Keratinocyte (primary cell): ENCODE measurements at regions not wholly inside any gene's neighbourhood (a gene's known extent, or its start where the extent isn't known, plus 50 kb on each side); places are given as distances from the start of the nearest gene placed in this dataset.

Experiments
- DNase-seq: peaks from one replicate; pipeline ENCODE4 v3.0.0-alpha.2; 2011; ENCODE audit warnings: low read depth, missing footprints, low spot score
- FAIRE-seq: peaks from 2 replicates; lab custom pipeline; 2011; peaks lifted over from hg19 to GRCh38; lab: Jason Lieb, UNC
- H2AFZ ChIP-seq: 2 replicates; pipeline ENCODE4 v1.6.0; 2012; ENCODE audit warnings: low read length, control low read depth, inconsistent platforms; ENCODE audit not compliant: control insufficient read depth
- H3K27ac ChIP-seq: 2 replicates; pipeline ENCODE4 v1.5.1; 2011; ENCODE audit warnings: low read length; ENCODE audit not compliant: control insufficient read depth, insufficient read depth
- H3K27me3 ChIP-seq: 3 replicates; pipeline ENCODE4 v1.6.0; 2011; ENCODE audit warnings: low read length; ENCODE audit not compliant: control insufficient read depth, insufficient read depth; ENCODE audit errors: extremely low read depth
- H3K36me3 ChIP-seq, 2 experiments: 2 replicates in 1 of 2; 3 replicates in 1 of 2; pipeline ENCODE4 v1.5.1; 2011; ENCODE audit warnings: low read length in 2 of 2, mild to moderate bottlenecking in 1 of 2; ENCODE audit not compliant: control insufficient read depth in 2 of 2, insufficient read depth in 2 of 2; ENCODE audit errors: extremely low read depth in 1 of 2
- H3K4me1 ChIP-seq: 3 replicates; pipeline ENCODE4 v1.5.1; 2011; ENCODE audit warnings: low read length; ENCODE audit not compliant: control insufficient read depth, insufficient read depth; ENCODE audit errors: extremely low read depth
- H3K4me2 ChIP-seq: 3 replicates; pipeline ENCODE4 v1.6.0; 2011; ENCODE audit warnings: low read depth, low read length; ENCODE audit not compliant: control insufficient read depth, insufficient read depth; ENCODE audit errors: extremely low read depth
- H3K4me3 ChIP-seq, 3 experiments: fragments of 200-600 bp in 1 of 3; sonication (generic) in 1 of 3; 2 replicates in 2 of 3; 3 replicates in 1 of 3; pipeline ENCODE4 v1.5.1; 2011 to 2016; ENCODE audit warnings: low read length in 3 of 3, mild to moderate bottlenecking in 3 of 3, control low read depth in 2 of 3, inconsistent platforms in 1 of 3, low read depth in 1 of 3, mixed read lengths in 1 of 3, mixed run types in 1 of 3, moderate library complexity in 1 of 3; ENCODE audit not compliant: control insufficient read depth in 2 of 3, insufficient read depth in 2 of 3; ENCODE audit errors: extremely low read depth in 1 of 3
- H3K79me2 ChIP-seq: 2 replicates; pipeline ENCODE4 v1.6.0; 2012; ENCODE audit warnings: low read length; ENCODE audit not compliant: control insufficient read depth, insufficient read depth
- H3K9ac ChIP-seq: 3 replicates; pipeline ENCODE4 v1.6.0; 2011; ENCODE audit warnings: low read length; ENCODE audit not compliant: control insufficient read depth, insufficient read depth; ENCODE audit errors: extremely low read depth
- H3K9me1 ChIP-seq: 3 replicates; pipeline ENCODE4 v1.6.0; 2011; ENCODE audit warnings: low read length; ENCODE audit not compliant: control insufficient read depth, insufficient read depth; ENCODE audit errors: extremely low read depth
- H3K9me3 ChIP-seq: 2 replicates; pipeline ENCODE4 v1.5.1; 2012; ENCODE audit warnings: low read depth, low read length; ENCODE audit not compliant: control insufficient read depth
- H4K20me1 ChIP-seq: 3 replicates; pipeline ENCODE4 v1.6.0; 2011; ENCODE audit warnings: low read length; ENCODE audit not compliant: control insufficient read depth, insufficient read depth; ENCODE audit errors: extremely low read depth
- EZH2 ChIP-seq: IDR thresholded peaks from one replicate; pipeline ENCODE4 v1.6.1; 2012; ENCODE audit warnings: inconsistent platforms, mild to moderate bottlenecking, low read length, moderate library complexity
- dilution Hi-C: fragments of 300-500 bp; cut with MboI; formaldehyde crosslinking; loops from one replicate; pipeline ENCODE4 v1.7.0; 2020; ENCODE audit warnings: low sequenced_read_pairs; ENCODE audit not compliant: extremely low pct_ligation_motif_present
- TF ChIP-seq, protein P1 (sequence below), 3 experiments: IDR thresholded peaks in 1 of 3; conservative IDR thresholded peaks in 1 of 3; optimal IDR thresholded peaks in 1 of 3; 2 replicates in 2 of 3; 3 replicates in 1 of 3; pipeline versions ENCODE3 to v1.5.1; 2011; ENCODE audit warnings: low read length in 3 of 3, mild to moderate bottlenecking in 3 of 3, moderate library complexity in 2 of 3, control low read depth in 1 of 3, inconsistent platforms in 1 of 3; ENCODE audit not compliant: insufficient read depth in 2 of 3; ENCODE audit errors: extremely low read depth in 1 of 3

DNA sequence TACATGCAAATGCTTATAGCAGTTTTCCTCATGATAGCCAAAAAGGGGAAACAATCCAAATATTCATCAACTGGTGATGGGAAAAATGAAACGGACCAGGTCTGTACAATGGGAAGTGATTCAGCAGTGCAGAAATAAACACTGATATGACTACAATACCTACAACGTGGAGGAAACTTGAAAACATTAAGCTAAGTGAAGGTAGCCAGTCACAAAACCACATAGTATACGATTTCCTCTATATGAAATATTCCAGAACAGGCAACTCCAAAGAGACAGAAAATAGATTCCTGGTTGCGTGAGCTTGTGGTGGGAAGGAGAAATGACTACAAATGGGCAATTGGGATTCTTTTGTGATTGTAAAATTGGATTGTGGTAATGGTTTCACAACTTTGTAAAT is 263.1 kb upstream of the PITRM1 start:
- Histone ChIP-seq H3K9me3 (no peaks in the 10 kb centered on the region), H3K4me3 (no peak overlapping the region), H2AFZ (no peak overlapping the region), H4K20me1 (no peaks in the 10 kb centered on the region), H3K9me1 (no peaks in the 10 kb centered on the region), H3K36me3 (no peaks in the 10 kb centered on the region), H3K4me1 (no peaks in the 10 kb centered on the region), H3K27ac (no peak overlapping the region), H3K9ac (no peak overlapping the region), H3K27me3 (no peaks in the 10 kb centered on the region), H3K79me2 (no peaks in the 10 kb centered on the region), H3K4me2 (no peak overlapping the region)
- FAIRE-seq (peak; percentile 20), DNase-seq (no peak)
- TF ChIP-seq EZH2: no peak
- TF ChIP-seq, protein P1, sequence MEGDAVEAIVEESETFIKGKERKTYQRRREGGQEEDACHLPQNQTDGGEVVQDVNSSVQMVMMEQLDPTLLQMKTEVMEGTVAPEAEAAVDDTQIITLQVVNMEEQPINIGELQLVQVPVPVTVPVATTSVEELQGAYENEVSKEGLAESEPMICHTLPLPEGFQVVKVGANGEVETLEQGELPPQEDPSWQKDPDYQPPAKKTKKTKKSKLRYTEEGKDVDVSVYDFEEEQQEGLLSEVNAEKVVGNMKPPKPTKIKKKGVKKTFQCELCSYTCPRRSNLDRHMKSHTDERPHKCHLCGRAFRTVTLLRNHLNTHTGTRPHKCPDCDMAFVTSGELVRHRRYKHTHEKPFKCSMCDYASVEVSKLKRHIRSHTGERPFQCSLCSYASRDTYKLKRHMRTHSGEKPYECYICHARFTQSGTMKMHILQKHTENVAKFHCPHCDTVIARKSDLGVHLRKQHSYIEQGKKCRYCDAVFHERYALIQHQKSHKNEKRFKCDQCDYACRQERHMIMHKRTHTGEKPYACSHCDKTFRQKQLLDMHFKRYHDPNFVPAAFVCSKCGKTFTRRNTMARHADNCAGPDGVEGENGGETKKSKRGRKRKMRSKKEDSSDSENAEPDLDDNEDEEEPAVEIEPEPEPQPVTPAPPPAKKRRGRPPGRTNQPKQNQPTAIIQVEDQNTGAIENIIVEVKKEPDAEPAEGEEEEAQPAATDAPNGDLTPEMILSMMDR (optimal IDR thresholded peaks at IDR 0.05 in 1 of 3, IDR thresholded peaks at IDR 0.05 in 1 of 3, conservative IDR thresholded peaks at IDR 0.05 in 1 of 3; ENCODE audit: extremely low read depth in 1 of 3, insufficient read depth in 2 of 3, low read length in 3 of 3): no peak
- dilution Hi-C loops: no loop called here

DNA sequence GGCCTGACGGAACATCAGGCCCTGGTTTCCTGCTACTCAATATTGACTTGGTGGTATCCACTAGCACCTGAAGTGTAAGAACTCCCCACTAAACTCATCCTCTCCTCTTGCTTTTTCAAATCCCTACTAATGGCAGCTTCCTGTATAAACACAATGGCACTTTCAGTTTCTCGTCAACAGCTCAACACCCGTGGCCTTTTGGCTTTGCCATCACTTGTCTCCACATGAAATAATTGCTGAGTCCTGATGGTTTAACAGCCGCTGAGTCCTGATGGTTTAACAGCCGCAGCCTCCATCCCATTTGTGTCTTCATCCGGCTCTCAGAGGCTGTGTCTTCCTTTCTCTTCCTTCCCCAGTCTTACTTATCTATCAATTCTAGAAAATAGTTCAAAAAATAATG is 261.4 kb upstream of the PITRM1 start:
- no peak overlapping the region for H3K27ac ChIP-seq
- H3K9me1 ChIP-seq: no peaks in the 10 kb centered on the region
- H3K4me3 ChIP-seq: no peak overlapping the region
- H3K9me3 ChIP-seq: no peaks in the 10 kb centered on the region
- FAIRE-seq: no peak
- TF ChIP-seq EZH2: no peak
- TF ChIP-seq, protein P1 (optimal IDR thresholded peaks at IDR 0.05 in 1 of 3, IDR thresholded peaks at IDR 0.05 in 1 of 3, conservative IDR thresholded peaks at IDR 0.05 in 1 of 3; ENCODE audit: extremely low read depth in 1 of 3, insufficient read depth in 2 of 3, low read length in 3 of 3): no peak
- no peaks in the 10 kb centered on the region for H4K20me1 ChIP-seq
- H3K4me1 ChIP-seq: no peaks in the 10 kb centered on the region
- no peaks in the 10 kb centered on the region for H3K79me2 ChIP-seq
- H3K4me2 ChIP-seq: no peak overlapping the region
- dilution Hi-C loops: no loop called here
- DNase-seq: no peak
- H3K27me3 ChIP-seq: no peaks in the 10 kb centered on the region
- H2AFZ ChIP-seq: no peak overlapping the region
- no peaks in the 10 kb centered on the region for H3K36me3 ChIP-seq
- H3K9ac ChIP-seq: no peak overlapping the region
